SK-N-SH (cell line): ENCODE measurements at regions not wholly inside any gene's neighbourhood (a gene's known extent, or its start where the extent isn't known, plus 50 kb on each side); places are given as distances from the start of the nearest gene placed in this dataset.

Experiments used
- CTCF ChIA-PET: fragments of 300-600, 350-600 bp; formaldehyde crosslinking; extraction: SDS; loops from one replicate; lab custom pipeline; 2021; lab: Yijun Ruan, JAX
- POLR2A ChIA-PET: fragments of 350-600 bp; sonication (Branson Sonifier 250); formaldehyde crosslinking; extraction: SDS; loops from one replicate; lab custom pipeline; 2020; ENCODE audit warnings: antibody characterized with exemption, inconsistent platforms; lab: Yijun Ruan, JAX
- DNase-seq: peaks from one replicate; pipeline ENCODE4 v3.0.0; 2012
- H2AFZ ChIP-seq: fragments of 200-600 bp; sonication (generic); 2 replicates; pipeline ENCODE4 v1.8.1; 2016; ENCODE audit warnings: antibody characterized with exemption, mild to moderate bottlenecking, low read depth
- H3F3A ChIP-seq: fragments of 200-600 bp; sonication (generic); replicated peaks from 2 replicates; pipeline ENCODE3; 2016; ENCODE audit warnings: antibody characterized with exemption, mild to moderate bottlenecking; ENCODE audit not compliant: insufficient read depth
- H3K27ac ChIP-seq, 2 experiments: fragments of 200-500 bp in 1 of 2; fragments of 200-600 bp in 1 of 2; sonication (Bioruptor generic) in 1 of 2; sonication (generic), shearing (Covaris generic) in 1 of 2; 2 replicates each; pipeline versions ENCODE4 v1.5.1 to v1.6.1; 2014 to 2016; ENCODE audit warnings: low read depth in 2 of 2, inconsistent platforms in 1 of 2, low read length in 1 of 2, mild to moderate bottlenecking in 1 of 2, mixed read lengths in 1 of 2
- H3K27me3 ChIP-seq: fragments of 200-600 bp; sonication (generic), shearing (Covaris generic); 2 replicates; pipeline ENCODE4 v1.6.1; 2016; ENCODE audit warnings: mixed run types; ENCODE audit not compliant: insufficient read depth
- H3K36me3 ChIP-seq, 2 experiments: fragments of 200-500 bp in 1 of 2; fragments of 200-600 bp in 1 of 2; sonication (Bioruptor generic) in 1 of 2; sonication (generic) in 1 of 2; replicated peaks in 1 of 2; 2 replicates each; pipeline versions ENCODE3 to v1.5.1; 2014 to 2016; ENCODE audit warnings: low read length in 1 of 2, mild to moderate bottlenecking in 1 of 2; ENCODE audit not compliant: insufficient read depth in 2 of 2, control insufficient read depth in 1 of 2
- H3K4me1 ChIP-seq, 2 experiments: fragments of 200-500 bp in 1 of 2; fragments of 200-600 bp in 1 of 2; sonication (Bioruptor generic) in 1 of 2; sonication (generic), shearing (Covaris generic) in 1 of 2; 2 replicates each; pipeline versions ENCODE4 v1.5.1 to v1.6.1; 2014 to 2016; ENCODE audit warnings: low read depth in 1 of 2, low read length in 1 of 2, mixed run types in 1 of 2; ENCODE audit not compliant: insufficient read depth in 2 of 2, control insufficient read depth in 1 of 2
- H3K4me2 ChIP-seq: fragments of 200-600 bp; sonication (generic), shearing (Covaris generic); 2 replicates; pipeline ENCODE4 v1.6.1; 2017; ENCODE audit warnings: mixed run types
- H3K4me3 ChIP-seq, 2 experiments: fragments of 200-500 bp in 1 of 2; fragments of 200-600 bp in 1 of 2; sonication (Bioruptor generic) in 1 of 2; sonication (generic), shearing (Covaris generic) in 1 of 2; 2 replicates each; pipeline versions ENCODE4 v1.5.1 to v1.8.1; 2014 to 2016; ENCODE audit warnings: low read depth in 2 of 2, inconsistent platforms in 1 of 2, low read length in 1 of 2, mild to moderate bottlenecking in 1 of 2, mixed read lengths in 1 of 2, moderate library complexity in 1 of 2
- H3K79me2 ChIP-seq: fragments of 200-600 bp; sonication (generic); 2 replicates; pipeline ENCODE4 v1.8.1; 2017; ENCODE audit warnings: mild to moderate bottlenecking; ENCODE audit not compliant: insufficient read depth
- H3K9ac ChIP-seq: fragments of 200-600 bp; sonication (generic); 2 replicates; pipeline ENCODE4 v1.6.1; 2017; ENCODE audit warnings: mixed run types
- H3K9me2 ChIP-seq: fragments of 200-600 bp; sonication (generic); 2 replicates; pipeline ENCODE4 v1.6.1; 2017; ENCODE audit warnings: mixed run types
- H3K9me3 ChIP-seq: fragments of 200-600 bp; sonication (generic); 2 replicates; pipeline ENCODE4 v1.6.1; 2017; ENCODE audit warnings: mixed run types, mild to moderate bottlenecking, moderate library complexity
- H4K20me1 ChIP-seq: fragments of 200-600 bp; sonication (generic); 2 replicates; pipeline ENCODE4 v1.6.1; 2017; ENCODE audit warnings: mild to moderate bottlenecking, mixed run types; ENCODE audit not compliant: insufficient read depth
- CHD2 ChIP-seq: fragments of 150-350 bp; IDR thresholded peaks from 2 replicates; pipeline ENCODE4 v1.6.1; 2018; ENCODE audit warnings: low read length; ENCODE audit not compliant: partially characterized antibody
- EZH2phosphoT487 ChIP-seq: fragments of 200-600 bp; sonication (generic); IDR thresholded peaks from 2 replicates; pipeline ENCODE4 v1.6.1; 2017; ENCODE audit warnings: low read depth, mixed run types, mild to moderate bottlenecking, antibody characterized with exemption, moderate library complexity, borderline replicate concordance
- FOSL2 ChIP-seq: IDR thresholded peaks from 2 replicates; pipeline ENCODE4 v1.4.0; 2012; ENCODE audit warnings: low read depth, mild to moderate bottlenecking, moderate library complexity, borderline replicate concordance
- FOXM1 ChIP-seq: IDR thresholded peaks from 2 replicates; pipeline ENCODE4 v1.4.0; 2012; ENCODE audit warnings: low read depth, mild to moderate bottlenecking
- JUND ChIP-seq: IDR thresholded peaks from 2 replicates; pipeline ENCODE4 v1.4.0; 2012
- MXI1 ChIP-seq: IDR thresholded peaks from 2 replicates; pipeline ENCODE4 v1.6.1; 2012; ENCODE audit warnings: mild to moderate bottlenecking, low read depth, low read length, improper control_type of control experiment
- NFIC ChIP-seq: IDR thresholded peaks from 2 replicates; pipeline ENCODE4 v1.4.0; 2012; ENCODE audit warnings: borderline replicate concordance
- POLR2AphosphoS5 ChIP-seq: IDR thresholded peaks from 2 replicates; pipeline ENCODE4 v1.6.1; 2012; ENCODE audit warnings: low read depth, low read length
- RCOR1 ChIP-seq: fragments of 150-350 bp; IDR thresholded peaks from 2 replicates; pipeline ENCODE4 v1.6.1; 2017; ENCODE audit warnings: antibody characterized with exemption, low read length
- RFX5 ChIP-seq: IDR thresholded peaks from 2 replicates; pipeline ENCODE4 v1.6.1; 2012; ENCODE audit warnings: mild to moderate bottlenecking, improper control_type of control experiment, low read length
- RXRA ChIP-seq: IDR thresholded peaks from 2 replicates; pipeline ENCODE4 v1.4.0; 2012; ENCODE audit warnings: low read depth, mild to moderate bottlenecking, borderline replicate concordance
- SIN3A ChIP-seq: IDR thresholded peaks from 2 replicates; pipeline ENCODE4 v1.6.1; 2012; ENCODE audit warnings: low read depth, mild to moderate bottlenecking, low read length, moderate library complexity, borderline replicate concordance
- TAF1 ChIP-seq: IDR thresholded peaks from 2 replicates; pipeline ENCODE4 v1.6.1; 2012; ENCODE audit warnings: low read depth, mild to moderate bottlenecking, low read length, moderate library complexity, borderline replicate concordance
- TCF12 ChIP-seq: IDR thresholded peaks from 2 replicates; pipeline ENCODE4 v1.4.0; 2012
- TEAD4 ChIP-seq: IDR thresholded peaks from 2 replicates; pipeline ENCODE4 v1.4.0; 2012; ENCODE audit warnings: mild to moderate bottlenecking, borderline replicate concordance; ENCODE audit not compliant: insufficient read depth
- YY1 ChIP-seq: IDR thresholded peaks from 2 replicates; pipeline ENCODE4 v1.4.0; 2012; ENCODE audit warnings: low read depth, mild to moderate bottlenecking
- WGBS: methylation state at CpG from one replicate; pipeline ENCODE4 v1.1.6; 2017; ENCODE audit warnings: low lambda C conversion rate; 5-methylcytosine and 5-hydroxymethylcytosine counted together
- TF ChIP-seq, protein P1 (sequence below): IDR thresholded peaks from 2 replicates; pipeline ENCODE4; 2012
- TF ChIP-seq, protein P2 (sequence below): fragments of 200-600 bp; sonication (generic); IDR thresholded peaks from 2 replicates; pipeline ENCODE4 v1.6.1; 2017; ENCODE audit warnings: antibody characterized with exemption, mild to moderate bottlenecking, moderate library complexity
- TF ChIP-seq, protein P3 (sequence below): IDR thresholded peaks from 2 replicates; pipeline ENCODE4 v1.4.0; 2012; ENCODE audit warnings: low read depth, borderline replicate concordance
- TF ChIP-seq, protein P4 (sequence below): IDR thresholded peaks from 2 replicates; pipeline ENCODE4 v1.4.0; 2012; ENCODE audit warnings: low read depth
- TF ChIP-seq, protein P5 (sequence below): fragments of 150-350 bp; IDR thresholded peaks from 2 replicates; pipeline ENCODE4 v1.6.1; 2016; ENCODE audit warnings: mild to moderate bottlenecking, low read depth, low read length

DNA sequence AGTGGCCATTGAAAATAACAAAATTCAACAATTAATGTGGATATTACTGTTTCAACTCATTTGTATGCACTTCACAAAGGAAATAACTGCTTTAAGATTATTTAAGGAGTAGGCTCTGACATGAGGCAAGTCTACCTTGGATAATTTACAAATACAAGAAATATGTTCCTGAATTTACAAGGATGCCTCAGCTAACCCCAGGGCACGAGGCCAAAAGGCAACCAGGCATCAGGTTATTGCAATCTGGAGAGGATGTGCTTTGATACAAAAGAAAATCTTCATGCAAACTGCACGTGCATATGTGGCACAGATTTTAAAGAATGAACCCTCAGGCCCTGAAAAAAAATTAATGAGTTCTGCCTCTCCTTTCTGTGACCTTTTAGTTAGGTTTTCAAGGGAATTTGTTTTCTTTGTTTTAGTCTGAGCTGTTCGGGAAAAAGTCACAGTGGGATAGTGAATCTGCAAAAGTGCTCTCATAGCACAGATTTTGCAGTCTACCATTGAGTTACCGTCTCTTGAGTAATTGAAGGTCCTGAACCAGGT lies 1304.2 kb upstream of the ADGRL4 start:
- CTCF ChIA-PET = no interaction called here
- POLR2A ChIA-PET = no interaction called here
- TF ChIP-seq, protein P1, sequence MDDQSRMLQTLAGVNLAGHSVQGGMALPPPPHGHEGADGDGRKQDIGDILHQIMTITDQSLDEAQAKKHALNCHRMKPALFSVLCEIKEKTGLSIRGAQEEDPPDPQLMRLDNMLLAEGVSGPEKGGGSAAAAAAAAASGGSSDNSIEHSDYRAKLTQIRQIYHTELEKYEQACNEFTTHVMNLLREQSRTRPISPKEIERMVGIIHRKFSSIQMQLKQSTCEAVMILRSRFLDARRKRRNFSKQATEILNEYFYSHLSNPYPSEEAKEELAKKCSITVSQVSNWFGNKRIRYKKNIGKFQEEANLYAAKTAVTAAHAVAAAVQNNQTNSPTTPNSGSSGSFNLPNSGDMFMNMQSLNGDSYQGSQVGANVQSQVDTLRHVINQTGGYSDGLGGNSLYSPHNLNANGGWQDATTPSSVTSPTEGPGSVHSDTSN = no peak
- no peak for TF ChIP-seq MXI1
- no peak for TF ChIP-seq JUND
- no peak for TF ChIP-seq FOXM1
- no peak for TF ChIP-seq SIN3A
- no peak for TF ChIP-seq TAF1

DNA sequence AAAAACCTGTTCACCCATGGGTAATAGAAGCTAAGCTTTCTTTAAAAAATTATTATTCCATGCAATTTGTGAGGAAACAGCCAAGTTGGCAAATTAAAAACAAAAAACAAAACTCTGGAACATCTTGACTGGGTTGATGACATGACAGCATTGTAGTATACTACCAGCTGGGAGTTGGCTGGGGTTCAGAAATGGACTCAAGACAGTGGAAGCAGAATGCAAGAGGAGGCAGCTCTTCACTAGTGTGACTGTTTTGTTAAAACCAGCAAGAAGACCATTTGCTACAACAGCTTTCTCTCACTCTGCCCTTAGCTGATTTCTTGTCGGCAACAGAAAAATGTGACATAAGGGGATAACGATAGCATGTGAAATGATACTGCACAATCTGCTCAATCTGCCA lies 1298.9 kb upstream of the ADGRL4 start:
- ChIA-PET CTCF (no interaction called here), POLR2A (interaction anchor here (0.6 kb wide), 1 partner anchor 132 kb away, joined by 3 read pairs; no protein-coding TSS in a partner anchor)
- Histone ChIP-seq H3K4me3 (no peak overlapping the region), H3K9me3 (no peaks in the 10 kb centered on the region), H3F3A (no peaks in the 10 kb centered on the region), H3K79me2 (no peaks in the 10 kb centered on the region), H3K27me3 (no peaks in the 10 kb centered on the region), H2AFZ (no peak overlapping the region), H3K36me3 (no peaks in the 10 kb centered on the region), H3K4me2 (no peak overlapping the region), H3K4me1 (no peaks in the 10 kb centered on the region), H3K9me2 (no peaks in the 10 kb centered on the region), H3K27ac (no peak overlapping the region), H3K9ac (no peak overlapping the region), H4K20me1 (no peaks in the 10 kb centered on the region)
- no peak for DNase-seq
- 92% methylated on average over 2 of the region's 2 CpGs for WGBS
- TF ChIP-seq YY1 (no peak), TCF12 (no peak), MXI1 (no peak), CHD2 (no peak), RXRA (no peak), NFIC (no peak), TEAD4 (no peak), RCOR1 (no peak), RFX5 (no peak), EZH2phosphoT487 (no peak), POLR2AphosphoS5 (no peak), FOXM1 (no peak), TAF1 (no peak), FOSL2 (no peak)
- TF ChIP-seq, protein P2, sequence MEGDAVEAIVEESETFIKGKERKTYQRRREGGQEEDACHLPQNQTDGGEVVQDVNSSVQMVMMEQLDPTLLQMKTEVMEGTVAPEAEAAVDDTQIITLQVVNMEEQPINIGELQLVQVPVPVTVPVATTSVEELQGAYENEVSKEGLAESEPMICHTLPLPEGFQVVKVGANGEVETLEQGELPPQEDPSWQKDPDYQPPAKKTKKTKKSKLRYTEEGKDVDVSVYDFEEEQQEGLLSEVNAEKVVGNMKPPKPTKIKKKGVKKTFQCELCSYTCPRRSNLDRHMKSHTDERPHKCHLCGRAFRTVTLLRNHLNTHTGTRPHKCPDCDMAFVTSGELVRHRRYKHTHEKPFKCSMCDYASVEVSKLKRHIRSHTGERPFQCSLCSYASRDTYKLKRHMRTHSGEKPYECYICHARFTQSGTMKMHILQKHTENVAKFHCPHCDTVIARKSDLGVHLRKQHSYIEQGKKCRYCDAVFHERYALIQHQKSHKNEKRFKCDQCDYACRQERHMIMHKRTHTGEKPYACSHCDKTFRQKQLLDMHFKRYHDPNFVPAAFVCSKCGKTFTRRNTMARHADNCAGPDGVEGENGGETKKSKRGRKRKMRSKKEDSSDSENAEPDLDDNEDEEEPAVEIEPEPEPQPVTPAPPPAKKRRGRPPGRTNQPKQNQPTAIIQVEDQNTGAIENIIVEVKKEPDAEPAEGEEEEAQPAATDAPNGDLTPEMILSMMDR = no peak
- TF ChIP-seq, protein P3, sequence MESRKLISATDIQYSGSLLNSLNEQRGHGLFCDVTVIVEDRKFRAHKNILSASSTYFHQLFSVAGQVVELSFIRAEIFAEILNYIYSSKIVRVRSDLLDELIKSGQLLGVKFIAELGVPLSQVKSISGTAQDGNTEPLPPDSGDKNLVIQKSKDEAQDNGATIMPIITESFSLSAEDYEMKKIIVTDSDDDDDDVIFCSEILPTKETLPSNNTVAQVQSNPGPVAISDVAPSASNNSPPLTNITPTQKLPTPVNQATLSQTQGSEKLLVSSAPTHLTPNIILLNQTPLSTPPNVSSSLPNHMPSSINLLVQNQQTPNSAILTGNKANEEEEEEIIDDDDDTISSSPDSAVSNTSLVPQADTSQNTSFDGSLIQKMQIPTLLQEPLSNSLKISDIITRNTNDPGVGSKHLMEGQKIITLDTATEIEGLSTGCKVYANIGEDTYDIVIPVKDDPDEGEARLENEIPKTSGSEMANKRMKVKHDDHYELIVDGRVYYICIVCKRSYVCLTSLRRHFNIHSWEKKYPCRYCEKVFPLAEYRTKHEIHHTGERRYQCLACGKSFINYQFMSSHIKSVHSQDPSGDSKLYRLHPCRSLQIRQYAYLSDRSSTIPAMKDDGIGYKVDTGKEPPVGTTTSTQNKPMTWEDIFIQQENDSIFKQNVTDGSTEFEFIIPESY = no peak
- TF ChIP-seq, protein P4, sequence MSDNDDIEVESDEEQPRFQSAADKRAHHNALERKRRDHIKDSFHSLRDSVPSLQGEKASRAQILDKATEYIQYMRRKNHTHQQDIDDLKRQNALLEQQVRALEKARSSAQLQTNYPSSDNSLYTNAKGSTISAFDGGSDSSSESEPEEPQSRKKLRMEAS = no peak
- TF ChIP-seq, protein P5, sequence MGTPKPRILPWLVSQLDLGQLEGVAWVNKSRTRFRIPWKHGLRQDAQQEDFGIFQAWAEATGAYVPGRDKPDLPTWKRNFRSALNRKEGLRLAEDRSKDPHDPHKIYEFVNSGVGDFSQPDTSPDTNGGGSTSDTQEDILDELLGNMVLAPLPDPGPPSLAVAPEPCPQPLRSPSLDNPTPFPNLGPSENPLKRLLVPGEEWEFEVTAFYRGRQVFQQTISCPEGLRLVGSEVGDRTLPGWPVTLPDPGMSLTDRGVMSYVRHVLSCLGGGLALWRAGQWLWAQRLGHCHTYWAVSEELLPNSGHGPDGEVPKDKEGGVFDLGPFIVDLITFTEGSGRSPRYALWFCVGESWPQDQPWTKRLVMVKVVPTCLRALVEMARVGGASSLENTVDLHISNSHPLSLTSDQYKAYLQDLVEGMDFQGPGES = no peak

More for the DNA sequence above, 1304.2 kb upstream of the ADGRL4 start:
- no peak overlapping the region for H3K4me2 ChIP-seq
- peaks cover 0 to 2% of the 10 kb centered on the region in 2 experiments; a peak in 1 of 4 replicates for H3K4me1 ChIP-seq
- H3K27ac ChIP-seq = no peak overlapping the region
- H3K9ac ChIP-seq = no peak overlapping the region
- DNase-seq = no peak
- WGBS = 49% methylated on average over 4 of the region's 4 CpGs
- H2AFZ ChIP-seq = no peak overlapping the region
- H3K9me3 ChIP-seq = no peaks in the 10 kb centered on the region
- no peaks in the 10 kb centered on the region for H3K27me3 ChIP-seq
- no peaks in the 10 kb centered on the region for H3F3A ChIP-seq
- H4K20me1 ChIP-seq = no peaks in the 10 kb centered on the region
- H3K4me3 ChIP-seq = no peak overlapping the region
- H3K9me2 ChIP-seq = no peaks in the 10 kb centered on the region
- H3K36me3 ChIP-seq = no peaks in the 10 kb centered on the region
- H3K79me2 ChIP-seq = no peaks in the 10 kb centered on the region
